ENCODE measurements at regions not wholly inside any gene's neighbourhood (a gene's known extent, or its start where the extent isn't known, plus 50 kb on each side); places are given as distances from the start of the nearest gene placed in this dataset.

- H3F3A ChIP-seq (ENCODE audit: insufficient read depth, low read length) = no peaks in the 10 kb centered on the region
- H3K9ac ChIP-seq (ENCODE audit: low read length) = no peak overlapping the region
- H3K27ac ChIP-seq (ENCODE audit: low read length) = no peak overlapping the region
- no peaks in the 10 kb centered on the region for H4K20me1 ChIP-seq (ENCODE audit: insufficient read depth, low read length)
- H2AFZ ChIP-seq (ENCODE audit: low read length) = no peak overlapping the region
- no peak overlapping the region for H3K4me2 ChIP-seq (ENCODE audit: low read depth, low read length)
- no peaks in the 10 kb centered on the region for H3K9me2 ChIP-seq (replicated peaks; ENCODE audit: insufficient read depth, low read length)
- TF ChIP-seq EZH2 (optimal IDR thresholded peaks at IDR 0.05; ENCODE audit: low read depth, low read length) = no peak
- no peak for TF ChIP-seq EZH2phosphoT487 (IDR thresholded peaks at IDR 0.05; ENCODE audit: low read length)
- TF ChIP-seq CTCF (IDR thresholded peaks at IDR 0.05; ENCODE audit: low read length) = no peak
- no peaks in the 10 kb centered on the region for H3K36me3 ChIP-seq (replicated peaks; ENCODE audit: insufficient read depth, low read length)
- no peak for DNase-seq
- no peaks in the 10 kb centered on the region for H3K79me2 ChIP-seq (ENCODE audit: low read length)
- no peaks in the 10 kb centered on the region for H3K27me3 ChIP-seq (replicated peaks; ENCODE audit: insufficient read depth, low read length)
- no peak overlapping the region for H3K4me3 ChIP-seq (ENCODE audit: low read length)
- H3K9me3 ChIP-seq (replicated peaks; ENCODE audit: insufficient read depth, low read length) = no peaks in the 10 kb centered on the region
- H3K4me1 ChIP-seq (ENCODE audit: low read length) = no peaks in the 10 kb centered on the region
Observed at GRCh38 chr21:24729568-24729967, 877.7 kb downstream of the MRPL39 start.

GRCh38 chr21:24727803-24728440, 879.4 kb downstream of the MRPL39 start:
- no peak overlapping the region for H2AFZ ChIP-seq (ENCODE audit: low read length)

GRCh38 chr21:24716281-24716918, 890.9 kb downstream of the MRPL39 start:
- no peak overlapping the region for H3K27ac ChIP-seq (ENCODE audit: low read length)
- no peak for DNase-seq
- no peaks in the 10 kb centered on the region for H3K9me2 ChIP-seq (replicated peaks; ENCODE audit: insufficient read depth, low read length)
- no peak overlapping the region for H3K4me2 ChIP-seq (ENCODE audit: low read depth, low read length)
- H3K79me2 ChIP-seq (ENCODE audit: low read length) = no peaks in the 10 kb centered on the region
- H3F3A ChIP-seq (ENCODE audit: insufficient read depth, low read length) = no peaks in the 10 kb centered on the region
- H3K9ac ChIP-seq (ENCODE audit: low read length) = no peak overlapping the region
- no peaks in the 10 kb centered on the region for H4K20me1 ChIP-seq (ENCODE audit: insufficient read depth, low read length)
- TF ChIP-seq EZH2phosphoT487 (IDR thresholded peaks at IDR 0.05; ENCODE audit: low read length) (no peak), EZH2 (optimal IDR thresholded peaks at IDR 0.05; ENCODE audit: low read depth, low read length) (no peak), CTCF (IDR thresholded peaks at IDR 0.05; ENCODE audit: low read length) (no peak)
- H3K36me3 ChIP-seq (replicated peaks; ENCODE audit: insufficient read depth, low read length) = no peaks in the 10 kb centered on the region
- H3K9me3 ChIP-seq (replicated peaks; ENCODE audit: insufficient read depth, low read length) = no peaks in the 10 kb centered on the region
- H3K4me1 ChIP-seq (ENCODE audit: low read length) = no peaks in the 10 kb centered on the region
- H2AFZ ChIP-seq (ENCODE audit: low read length) = no peak overlapping the region
- H3K4me3 ChIP-seq (ENCODE audit: low read length) = no peak overlapping the region
- H3K27me3 ChIP-seq (replicated peaks; ENCODE audit: insufficient read depth, low read length) = no peaks in the 10 kb centered on the region

More at GRCh38 chr21:24727803-24728440, 879.4 kb downstream of the MRPL39 start:
- no peak overlapping the region for H3K9ac ChIP-seq (ENCODE audit: low read length)
- H4K20me1 ChIP-seq (ENCODE audit: insufficient read depth, low read length) = no peaks in the 10 kb centered on the region
- H3K4me3 ChIP-seq (ENCODE audit: low read length) = no peak overlapping the region
- H3F3A ChIP-seq (ENCODE audit: insufficient read depth, low read length) = no peaks in the 10 kb centered on the region; the same call in 1 of the 2 replicates
- H3K9me3 ChIP-seq (replicated peaks; ENCODE audit: insufficient read depth, low read length) = no peaks in the 10 kb centered on the region
- no peaks in the 10 kb centered on the region for H3K79me2 ChIP-seq (ENCODE audit: low read length)
- no peaks in the 10 kb centered on the region for H3K27me3 ChIP-seq (replicated peaks; ENCODE audit: insufficient read depth, low read length)
- H3K27ac ChIP-seq (ENCODE audit: low read length) = no peak overlapping the region
- H3K9me2 ChIP-seq (replicated peaks; ENCODE audit: insufficient read depth, low read length) = no peaks in the 10 kb centered on the region
- H3K4me2 ChIP-seq (ENCODE audit: low read depth, low read length) = no peak overlapping the region
- no peak for DNase-seq
- no peaks in the 10 kb centered on the region for H3K4me1 ChIP-seq (ENCODE audit: low read length)
- H3K36me3 ChIP-seq (replicated peaks; ENCODE audit: insufficient read depth, low read length) = no peaks in the 10 kb centered on the region
- no peak for TF ChIP-seq EZH2 (optimal IDR thresholded peaks at IDR 0.05; ENCODE audit: low read depth, low read length)

- H3F3A ChIP-seq (ENCODE audit: insufficient read depth, low read length) = no peaks in the 10 kb centered on the region
- H3K36me3 ChIP-seq (replicated peaks; ENCODE audit: insufficient read depth, low read length) = no peaks in the 10 kb centered on the region
- H3K9me3 ChIP-seq (replicated peaks; ENCODE audit: insufficient read depth, low read length) = no peaks in the 10 kb centered on the region
- H3K4me2 ChIP-seq (ENCODE audit: low read depth, low read length) = no peak overlapping the region
- no peaks in the 10 kb centered on the region for H3K27me3 ChIP-seq (replicated peaks; ENCODE audit: insufficient read depth, low read length)
- no peaks in the 10 kb centered on the region for H3K79me2 ChIP-seq (ENCODE audit: low read length)
- no peak overlapping the region for H3K4me3 ChIP-seq (ENCODE audit: low read length)
- DNase-seq = no peak
- no peaks in the 10 kb centered on the region for H3K4me1 ChIP-seq (ENCODE audit: low read length)
- no peak overlapping the region for H2AFZ ChIP-seq (ENCODE audit: low read length)
- TF ChIP-seq EZH2 (optimal IDR thresholded peaks at IDR 0.05; ENCODE audit: low read depth, low read length) = no peak
- TF ChIP-seq EZH2phosphoT487 (IDR thresholded peaks at IDR 0.05; ENCODE audit: low read length) = no peak
- no peak for TF ChIP-seq CTCF (IDR thresholded peaks at IDR 0.05; ENCODE audit: low read length)
- no peaks in the 10 kb centered on the region for H4K20me1 ChIP-seq (ENCODE audit: insufficient read depth, low read length)
- no peak overlapping the region for H3K9ac ChIP-seq (ENCODE audit: low read length)
- no peaks in the 10 kb centered on the region for H3K9me2 ChIP-seq (replicated peaks; ENCODE audit: insufficient read depth, low read length)
- H3K27ac ChIP-seq (ENCODE audit: low read length) = no peak overlapping the region
Observed at GRCh38 chr21:24714646-24715200, 892.6 kb downstream of the MRPL39 start.
